Smooth muscle cell (in vitro differentiated cells): ENCODE measurements at regions not wholly inside any gene's neighbourhood (a gene's known extent, or its start where the extent isn't known, plus 50 kb on each side); places are given as distances from the start of the nearest gene placed in this dataset.

Experiments used
- DNase-seq: peaks from one replicate; lab custom pipeline; 2025; ENCODE audit not compliant: unreplicated experiment; lab: John Stamatoyannopoulos, UW
- H2AFZ ChIP-seq: fragments of 200-600 bp; sonication (generic); 2 replicates; pipeline ENCODE4 v1.6.0; 2016; ENCODE audit warnings: antibody characterized with exemption, low read depth, mild to moderate bottlenecking
- H3F3A ChIP-seq: fragments of 200-600 bp; sonication (generic); 2 replicates; pipeline ENCODE4 v1.6.0; 2017; ENCODE audit warnings: antibody characterized with exemption, low read depth
- H3K27ac ChIP-seq: fragments of 200-600 bp; sonication (generic); 2 replicates; pipeline ENCODE4 v1.5.1; 2016; ENCODE audit warnings: low read depth, mild to moderate bottlenecking
- H3K27me3 ChIP-seq: fragments of 200-600 bp; sonication (generic); 2 replicates; pipeline ENCODE4 v1.6.1; 2016; ENCODE audit warnings: low read depth, mild to moderate bottlenecking
- H3K36me3 ChIP-seq: fragments of 200-600 bp; sonication (generic); 2 replicates; pipeline ENCODE4 v1.5.1; 2016; ENCODE audit warnings: low read depth
- H3K4me1 ChIP-seq: fragments of 200-600 bp; sonication (generic); 2 replicates; pipeline ENCODE4 v1.5.1; 2016; ENCODE audit warnings: low read depth
- H3K4me2 ChIP-seq: fragments of 200-600 bp; sonication (generic); 2 replicates; pipeline ENCODE4 v1.6.0; 2016; ENCODE audit warnings: mild to moderate bottlenecking
- H3K4me3 ChIP-seq: fragments of 200-600 bp; sonication (generic); 2 replicates; pipeline ENCODE4 v1.5.1; 2016; ENCODE audit warnings: mild to moderate bottlenecking
- H3K79me2 ChIP-seq: fragments of 200-600 bp; sonication (generic); 2 replicates; pipeline ENCODE4 v1.6.0; 2016; ENCODE audit warnings: low read depth, mild to moderate bottlenecking
- H3K9ac ChIP-seq: fragments of 200-600 bp; sonication (generic); 2 replicates; pipeline ENCODE4 v1.6.0; 2016; ENCODE audit warnings: low read depth
- H3K9me3 ChIP-seq: fragments of 200-600 bp; sonication (generic); replicated peaks from 2 replicates; pipeline ENCODE4 v1.5.1; 2016; ENCODE audit warnings: low read depth
- H4K20me1 ChIP-seq: fragments of 200-600 bp; sonication (generic); 2 replicates; pipeline ENCODE4 v1.6.0; 2016; ENCODE audit warnings: low read depth
- CTCF ChIP-seq: fragments of 200-600 bp; sonication (generic); IDR thresholded peaks from 2 replicates; pipeline ENCODE4 v1.5.1; 2017; ENCODE audit warnings: borderline replicate concordance, mild to moderate bottlenecking, antibody characterized with exemption; ENCODE audit not compliant: insufficient read depth, poor library complexity, severe bottlenecking
- WGBS: methylation state at CpG from one replicate; pipeline ENCODE4 v1.1.7; 2016; ENCODE audit warnings: low lambda C conversion rate; 5-methylcytosine and 5-hydroxymethylcytosine counted together

GRCh38 chr22:48676266-48677167, 1151.2 kb downstream of the BRD1 start:
- Histone ChIP-seq H2AFZ (no peak overlapping the region), H3F3A (no peaks in the 10 kb centered on the region), H4K20me1 (no peaks in the 10 kb centered on the region), H3K79me2 (no peaks in the 10 kb centered on the region), H3K9ac (no peak overlapping the region), H3K4me3 (no peak overlapping the region), H3K27me3 (no peaks in the 10 kb centered on the region), H3K36me3 (no peaks in the 10 kb centered on the region), H3K9me3 (peaks cover 8% of the 10 kb centered on the region), H3K4me1 (no peaks in the 10 kb centered on the region), H3K27ac (no peak overlapping the region), H3K4me2 (no peak overlapping the region)
- no peak for TF ChIP-seq CTCF
- no peak for DNase-seq
- 95% methylated on average over 15 of the region's 15 CpGs for whole genome bisulfite sequencing

GRCh38 chr22:48675830-48676145, 1151.9 kb downstream of the BRD1 start:
- no peak for TF ChIP-seq CTCF
- no peak for DNase-seq
- H3K79me2 ChIP-seq = no peaks in the 10 kb centered on the region
- no peak overlapping the region for H3K9ac ChIP-seq
- no peak overlapping the region for H3K27ac ChIP-seq
- H3K4me1 ChIP-seq = no peaks in the 10 kb centered on the region
- no peaks in the 10 kb centered on the region for H4K20me1 ChIP-seq
- H3K4me2 ChIP-seq = no peak overlapping the region
- H3K4me3 ChIP-seq = no peak overlapping the region
- no peaks in the 10 kb centered on the region for H3K27me3 ChIP-seq
- H2AFZ ChIP-seq = no peak overlapping the region
- no peaks in the 10 kb centered on the region for H3K36me3 ChIP-seq
- 100% methylated on average over 4 of the region's 4 CpGs for WGBS
- H3K9me3 ChIP-seq = peaks cover 8% of the 10 kb centered on the region
- H3F3A ChIP-seq = no peaks in the 10 kb centered on the region

GRCh38 chr22:48675141-48675829, 1152.4 kb downstream of the BRD1 start:
- Histone ChIP-seq H4K20me1 (no peaks in the 10 kb centered on the region), H3K9me3 (peaks cover 8% of the 10 kb centered on the region), H3F3A (no peaks in the 10 kb centered on the region), H3K79me2 (no peaks in the 10 kb centered on the region), H3K9ac (no peak overlapping the region), H3K4me3 (no peak overlapping the region), H3K27ac (no peak overlapping the region), H2AFZ (no peak overlapping the region), H3K4me1 (no peaks in the 10 kb centered on the region), H3K36me3 (no peaks in the 10 kb centered on the region), H3K27me3 (no peaks in the 10 kb centered on the region), H3K4me2 (no peak overlapping the region)
- DNase-seq = no peak
- WGBS = 96% methylated on average over 15 of the region's 15 CpGs
- TF ChIP-seq CTCF = no peak
